Prostate gland (tissue), 2 donors: ENCODE measurements at regions not wholly inside any gene's neighbourhood (a gene's known extent, or its start where the extent isn't known, plus 50 kb on each side); places are given as distances from the start of the nearest gene placed in this dataset.

Source experiments
- DNase-seq: peaks from one replicate; pipeline ENCODE4 v3.0.0-alpha.2; 2019; ENCODE audit warnings: low spot score
- H3K27ac ChIP-seq, 2 donors: fragments of 200-600 bp; sonication (generic); 2 replicates each; pipeline ENCODE4 v1.5.1; 2017 to 2019
- H3K27me3 ChIP-seq: fragments of 200-600 bp; sonication (generic); replicated peaks from 2 replicates; pipeline ENCODE4 v1.5.1; 2019; ENCODE audit not compliant: insufficient read depth
- H3K36me3 ChIP-seq, 2 donors: fragments of 200-600 bp; sonication (generic); 1 replicate in 1 of 2; 2 replicates in 1 of 2; pipeline versions ENCODE4 v1.5.1 to v1.8.1; 2017 to 2019
- H3K4me1 ChIP-seq: fragments of 200-600 bp; sonication (generic); replicated peaks from 2 replicates; pipeline ENCODE4 v1.5.1; 2019
- H3K4me3 ChIP-seq, 2 donors: fragments of 200-600 bp; sonication (generic); 2 replicates each; pipeline ENCODE4 v1.5.1; 2017 to 2019
- H3K9me3 ChIP-seq: fragments of 200-600 bp; sonication (generic); 2 replicates; pipeline ENCODE4 v1.5.1; 2017
- CTCF ChIP-seq, 4 experiments: fragments of 200-600 bp in 2 of 4; fragments of 450-650 bp in 2 of 4; sonication (generic) in 2 of 4; IDR thresholded peaks; 1 replicate in 3 of 4; 2 replicates in 1 of 4; pipeline ENCODE4 v1.5.1; 2016 to 2019; ENCODE audit warnings: antibody characterized with exemption in 4 of 4, mild to moderate bottlenecking in 2 of 4, moderate library complexity in 2 of 4
- POLR2A ChIP-seq: fragments of 450-650 bp; IDR thresholded peaks from one replicate; pipeline ENCODE4 v1.6.1; 2016; ENCODE audit warnings: antibody characterized with exemption, mild to moderate bottlenecking
- POLR2AphosphoS5 ChIP-seq: sonication (generic); formaldehyde crosslinking; IDR thresholded peaks from one replicate; pipeline ENCODE4 v1.6.1; 2017; ENCODE audit warnings: antibody characterized with exemption
- WGBS: methylation state at CpG from one replicate; pipeline ENCODE4 v1.1.5; 2018; 5-methylcytosine and 5-hydroxymethylcytosine counted together
- intact Hi-C: fragments of 100-400 bp; cut with DNase I; formaldehyde crosslinking; loops from one replicate; pipeline ENCODE4 v1.14.2; 2022

GRCh38 chr12:53824001-53824712 is 72.4 kb upstream of the CISTR start:
- WGBS: 67% methylated on average over 9 of the region's 9 CpGs

GRCh38 chr12:53825246-53826081 is 73.7 kb upstream of the CISTR start:
- no peak for DNase-seq
- no peaks in the 10 kb centered on the region for H3K36me3 ChIP-seq
- H3K9me3 ChIP-seq: no peaks in the 10 kb centered on the region
- no peaks in the 10 kb centered on the region for H3K4me1 ChIP-seq
- intact Hi-C loops: no loop called here
- H3K27me3 ChIP-seq: no peaks in the 10 kb centered on the region
- H3K4me3 ChIP-seq: no peak overlapping the region
- no peak overlapping the region for H3K27ac ChIP-seq
- TF ChIP-seq POLR2AphosphoS5: no peak
- no peak for TF ChIP-seq CTCF (IDR thresholded peaks at IDR 0.05)
- no peak for TF ChIP-seq POLR2A
- 78% methylated on average over 8 of the region's 8 CpGs for WGBS

More at GRCh38 chr12:53824001-53824712, 72.4 kb upstream of the CISTR start:
- Histone ChIP-seq H3K27me3 (no peaks in the 10 kb centered on the region), H3K4me1 (no peaks in the 10 kb centered on the region), H3K36me3 (no peaks in the 10 kb centered on the region), H3K27ac (no peak overlapping the region), H3K4me3 (no peak overlapping the region), H3K9me3 (no peaks in the 10 kb centered on the region)
- DNase-seq: no peak
- no peak for TF ChIP-seq POLR2A
- TF ChIP-seq POLR2AphosphoS5: no peak
- TF ChIP-seq CTCF (IDR thresholded peaks at IDR 0.05): no peak
- intact Hi-C loops: no loop called here

- no peaks in the 10 kb centered on the region for H3K4me1 ChIP-seq
- TF ChIP-seq POLR2AphosphoS5: no peak
- no peak for TF ChIP-seq CTCF (IDR thresholded peaks at IDR 0.05)
- TF ChIP-seq POLR2A: no peak
- intact Hi-C loops: no loop called here
Measured at GRCh38 chr12:53827306-53827705, 75.5 kb upstream of the CISTR start.

GRCh38 chr12:53828598-53828997 is 76.8 kb upstream of the CISTR start:
- H3K36me3 ChIP-seq: no peaks in the 10 kb centered on the region
- WGBS: 51% methylated on average over 2 of the region's 2 CpGs

More at GRCh38 chr12:53827306-53827705, 75.5 kb upstream of the CISTR start:
- Histone ChIP-seq H3K36me3 (no peaks in the 10 kb centered on the region), H3K9me3 (no peaks in the 10 kb centered on the region), H3K27ac (no peak overlapping the region), H3K4me3 (no peak overlapping the region), H3K27me3 (no peaks in the 10 kb centered on the region)
- DNase-seq: no peak

More at GRCh38 chr12:53828598-53828997, 76.8 kb upstream of the CISTR start:
- Histone ChIP-seq H3K4me3 (no peak overlapping the region), H3K9me3 (no peaks in the 10 kb centered on the region), H3K4me1 (no peaks in the 10 kb centered on the region), H3K27ac (no peak overlapping the region), H3K27me3 (no peaks in the 10 kb centered on the region)
- TF ChIP-seq POLR2A (no peak), CTCF (IDR thresholded peaks at IDR 0.05) (no peak), POLR2AphosphoS5 (no peak)
- no peak for DNase-seq
- intact Hi-C loops: no loop called here
